Hepatocyte (in vitro differentiated cells): ENCODE measurements at regions not wholly inside any gene's neighbourhood (a gene's known extent, or its start where the extent isn't known, plus 50 kb on each side); places are given as distances from the start of the nearest gene placed in this dataset.

Experiments
- DNase-seq: peaks from one replicate; pipeline ENCODE4 v3.0.0-alpha.2; 2016; ENCODE audit warnings: low spot score
- H2AFZ ChIP-seq: fragments of 200-600 bp; sonication (generic); 2 replicates; pipeline ENCODE4 v1.6.0; 2016; ENCODE audit warnings: antibody characterized with exemption, mild to moderate bottlenecking
- H3K27ac ChIP-seq: fragments of 200-600 bp; sonication (generic); 2 replicates; pipeline ENCODE4 v1.5.1; 2016; ENCODE audit warnings: mild to moderate bottlenecking
- H3K27me3 ChIP-seq: fragments of 200-600 bp; sonication (generic); 2 replicates; pipeline ENCODE4 v1.6.1; 2016
- H3K36me3 ChIP-seq: fragments of 200-600 bp; sonication (generic); replicated peaks from 2 replicates; pipeline ENCODE4 v1.5.1; 2016; ENCODE audit warnings: low read depth; ENCODE audit not compliant: insufficient read depth
- H3K4me1 ChIP-seq: fragments of 200-600 bp; sonication (generic); 2 replicates; pipeline ENCODE4 v1.5.1; 2016; ENCODE audit warnings: mild to moderate bottlenecking, moderate library complexity; ENCODE audit not compliant: insufficient read depth
- H3K4me2 ChIP-seq: fragments of 200-600 bp; sonication (generic); 2 replicates; pipeline ENCODE4 v1.6.0; 2016
- H3K4me3 ChIP-seq: fragments of 200-600 bp; sonication (generic); 2 replicates; pipeline ENCODE4 v1.5.1; 2016; ENCODE audit warnings: mild to moderate bottlenecking
- H3K79me2 ChIP-seq: fragments of 200-600 bp; sonication (generic); 2 replicates; pipeline ENCODE4 v1.6.0; 2017; ENCODE audit warnings: mild to moderate bottlenecking
- H3K9me2 ChIP-seq: fragments of 200-600 bp; sonication (generic); replicated peaks from 2 replicates; pipeline ENCODE4 v1.6.0; 2017; ENCODE audit warnings: mild to moderate bottlenecking; ENCODE audit not compliant: insufficient read depth
- H3K9me3 ChIP-seq: fragments of 200-600 bp; sonication (generic); 2 replicates; pipeline ENCODE4 v1.5.1; 2016; ENCODE audit warnings: low read depth, mild to moderate bottlenecking
- H4K20me1 ChIP-seq: fragments of 200-600 bp; sonication (generic); 2 replicates; pipeline ENCODE4 v1.6.0; 2016; ENCODE audit warnings: mild to moderate bottlenecking; ENCODE audit not compliant: insufficient read depth, poor library complexity, severe bottlenecking
- EZH2 ChIP-seq: fragments of 200-600 bp; sonication (generic); IDR thresholded peaks from 2 replicates; pipeline ENCODE4 v1.6.1; 2016; ENCODE audit warnings: antibody characterized with exemption, mild to moderate bottlenecking, borderline replicate concordance
- EZH2phosphoT487 ChIP-seq: fragments of 200-600 bp; sonication (generic); IDR thresholded peaks from one replicate; pipeline ENCODE4 v1.6.1; 2018; ENCODE audit warnings: antibody characterized with exemption, mild to moderate bottlenecking, low read depth, moderate library complexity; ENCODE audit not compliant: unreplicated experiment, severe bottlenecking
- WGBS: methylation state at CpG from one replicate; pipeline ENCODE4 v1.1.6; 2016; ENCODE audit warnings: low lambda C conversion rate; ENCODE audit errors: missing lambda C conversion rate; 5-methylcytosine and 5-hydroxymethylcytosine counted together
- TF ChIP-seq, protein P1 (sequence below): fragments of 200-600 bp; sonication (generic); IDR thresholded peaks from 2 replicates; pipeline ENCODE4 v1.5.1; 2016; ENCODE audit warnings: antibody characterized with exemption, mild to moderate bottlenecking; ENCODE audit not compliant: poor library complexity

DNA sequence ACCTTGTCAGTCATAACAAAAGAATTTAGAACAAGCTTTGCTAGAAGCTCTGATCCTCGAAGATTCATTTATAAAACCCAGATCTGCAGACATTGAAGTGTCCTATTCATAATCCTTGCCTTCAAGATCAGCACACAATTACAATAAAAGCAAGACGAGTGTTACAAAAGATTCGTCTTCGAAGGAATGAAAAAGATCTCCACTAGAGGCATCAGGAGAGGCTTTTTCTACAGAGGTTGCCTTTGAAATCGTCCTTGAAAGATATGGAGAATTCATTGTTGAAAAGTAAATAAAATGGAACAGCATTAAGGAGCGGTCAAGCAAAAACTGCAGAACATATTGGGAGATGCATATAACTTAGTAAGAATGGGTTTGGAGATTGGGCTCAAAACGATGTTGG lies 146.4 kb downstream of the BMP4 start:
- Histone ChIP-seq H3K4me3 (no peak overlapping the region), H3K9me3 (no peaks in the 10 kb centered on the region), H3K36me3 (no peaks in the 10 kb centered on the region), H3K4me1 (no peaks in the 10 kb centered on the region), H3K27ac (no peak overlapping the region), H4K20me1 (no peaks in the 10 kb centered on the region), H3K79me2 (no peaks in the 10 kb centered on the region), H3K9me2 (no peaks in the 10 kb centered on the region), H3K4me2 (no peak overlapping the region), H2AFZ (no peak overlapping the region), H3K27me3 (no peaks in the 10 kb centered on the region)
- WGBS, result 91% methylated on average over 7 of the region's 7 CpGs
- TF ChIP-seq EZH2phosphoT487 (no peak), EZH2 (no peak)
- TF ChIP-seq, protein P1, sequence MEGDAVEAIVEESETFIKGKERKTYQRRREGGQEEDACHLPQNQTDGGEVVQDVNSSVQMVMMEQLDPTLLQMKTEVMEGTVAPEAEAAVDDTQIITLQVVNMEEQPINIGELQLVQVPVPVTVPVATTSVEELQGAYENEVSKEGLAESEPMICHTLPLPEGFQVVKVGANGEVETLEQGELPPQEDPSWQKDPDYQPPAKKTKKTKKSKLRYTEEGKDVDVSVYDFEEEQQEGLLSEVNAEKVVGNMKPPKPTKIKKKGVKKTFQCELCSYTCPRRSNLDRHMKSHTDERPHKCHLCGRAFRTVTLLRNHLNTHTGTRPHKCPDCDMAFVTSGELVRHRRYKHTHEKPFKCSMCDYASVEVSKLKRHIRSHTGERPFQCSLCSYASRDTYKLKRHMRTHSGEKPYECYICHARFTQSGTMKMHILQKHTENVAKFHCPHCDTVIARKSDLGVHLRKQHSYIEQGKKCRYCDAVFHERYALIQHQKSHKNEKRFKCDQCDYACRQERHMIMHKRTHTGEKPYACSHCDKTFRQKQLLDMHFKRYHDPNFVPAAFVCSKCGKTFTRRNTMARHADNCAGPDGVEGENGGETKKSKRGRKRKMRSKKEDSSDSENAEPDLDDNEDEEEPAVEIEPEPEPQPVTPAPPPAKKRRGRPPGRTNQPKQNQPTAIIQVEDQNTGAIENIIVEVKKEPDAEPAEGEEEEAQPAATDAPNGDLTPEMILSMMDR, result no peak
- no peak for DNase-seq

DNA sequence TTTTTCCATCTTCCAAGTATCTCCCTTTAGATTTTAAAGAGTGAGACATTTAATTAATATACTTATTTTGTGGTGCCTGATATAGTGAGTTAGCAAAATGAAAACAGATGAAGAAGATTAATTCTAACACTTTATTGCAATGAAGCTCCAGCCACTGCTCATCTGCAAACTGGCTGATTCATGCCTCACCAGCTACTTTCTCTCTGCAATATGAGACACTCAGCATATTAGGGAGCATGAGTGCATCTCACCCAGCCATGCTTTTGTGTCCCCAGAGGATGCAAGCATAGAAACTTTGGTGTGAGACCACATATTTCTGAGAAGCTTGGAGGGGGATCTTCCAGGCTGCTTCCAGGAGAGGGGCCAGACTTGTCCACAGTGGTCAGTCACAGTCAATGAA lies 148.6 kb downstream of the BMP4 start:
- no peaks in the 10 kb centered on the region for H3K36me3 ChIP-seq
- no peaks in the 10 kb centered on the region for H3K27me3 ChIP-seq
- no peak overlapping the region for H3K27ac ChIP-seq
- H3K9me2 ChIP-seq, result no peaks in the 10 kb centered on the region
- TF ChIP-seq, protein P1, result no peak
- no peak for TF ChIP-seq EZH2phosphoT487
- no peak for TF ChIP-seq EZH2
- no peak overlapping the region for H3K4me2 ChIP-seq
- no peaks in the 10 kb centered on the region for H3K9me3 ChIP-seq
- no peaks in the 10 kb centered on the region for H3K79me2 ChIP-seq
- H4K20me1 ChIP-seq, result no peaks in the 10 kb centered on the region
- no peaks in the 10 kb centered on the region for H3K4me1 ChIP-seq
- H3K4me3 ChIP-seq, result no peak overlapping the region
- no peak for DNase-seq
- H2AFZ ChIP-seq, result no peak overlapping the region

DNA sequence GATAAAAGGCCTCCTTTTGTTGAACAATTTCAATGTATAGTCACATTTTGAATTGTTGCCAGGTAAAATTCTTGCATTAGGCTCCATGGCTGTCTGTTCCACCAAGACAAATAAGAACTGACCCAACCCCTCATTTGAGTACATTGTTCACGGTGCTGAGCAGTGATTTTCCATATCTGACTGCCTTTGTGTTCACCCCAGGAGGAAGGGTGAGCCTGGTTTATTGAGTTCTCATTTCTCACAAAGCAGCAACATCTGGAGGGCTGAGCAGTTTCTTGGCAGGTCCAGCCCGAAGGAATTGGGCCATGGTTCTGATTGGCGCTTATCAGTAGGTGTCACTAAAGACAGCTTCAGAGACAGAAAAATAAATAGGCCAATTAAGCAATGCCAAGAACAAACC lies 149.1 kb downstream of the BMP4 start:
- no peaks in the 10 kb centered on the region for H3K27me3 ChIP-seq
- TF ChIP-seq EZH2 (no peak), EZH2phosphoT487 (no peak)
- TF ChIP-seq, protein P1, result no peak
- no peak overlapping the region for H3K4me2 ChIP-seq
- no peak overlapping the region for H2AFZ ChIP-seq
- no peaks in the 10 kb centered on the region for H3K9me2 ChIP-seq
- no peaks in the 10 kb centered on the region for H3K36me3 ChIP-seq
- 77% methylated on average over 3 of the region's 3 CpGs for WGBS
- H3K27ac ChIP-seq, result no peak overlapping the region
- no peak overlapping the region for H3K4me3 ChIP-seq
- H3K79me2 ChIP-seq, result no peaks in the 10 kb centered on the region
- H3K9me3 ChIP-seq, result no peaks in the 10 kb centered on the region
- DNase-seq, result no peak
- H3K4me1 ChIP-seq, result no peaks in the 10 kb centered on the region
- no peaks in the 10 kb centered on the region for H4K20me1 ChIP-seq

DNA sequence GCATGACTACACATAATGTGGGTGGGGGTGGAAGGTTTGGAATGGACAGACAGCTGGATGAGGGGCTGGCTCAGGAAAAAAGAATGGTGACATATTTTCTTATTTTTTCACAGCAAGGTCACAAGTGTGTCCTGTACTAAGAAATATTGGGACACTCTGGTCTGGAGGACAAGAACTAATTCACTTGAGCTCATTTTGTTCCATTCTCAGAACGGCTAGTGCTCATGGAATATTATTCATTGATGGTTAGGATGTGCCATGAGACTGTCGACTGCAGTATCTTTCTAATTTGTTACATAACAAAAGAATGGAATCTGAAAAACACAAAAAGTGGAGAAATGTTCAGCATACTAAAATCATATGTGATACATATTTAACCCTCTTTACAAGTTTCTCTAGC lies 149.5 kb downstream of the BMP4 start:
- Histone ChIP-seq H3K4me2 (no peak overlapping the region), H2AFZ (no peak overlapping the region), H3K27ac (no peak overlapping the region), H3K9me2 (no peaks in the 10 kb centered on the region), H3K9me3 (no peaks in the 10 kb centered on the region), H3K4me1 (no peaks in the 10 kb centered on the region), H4K20me1 (no peaks in the 10 kb centered on the region), H3K4me3 (no peak overlapping the region), H3K79me2 (no peaks in the 10 kb centered on the region), H3K27me3 (no peaks in the 10 kb centered on the region), H3K36me3 (no peaks in the 10 kb centered on the region)
- DNase-seq, result no peak
- WGBS, result 98% methylated on average over 2 of the region's 2 CpGs
- TF ChIP-seq, protein P1, result no peak
- no peak for TF ChIP-seq EZH2phosphoT487
- no peak for TF ChIP-seq EZH2
